ENCODE measurements at regions not wholly inside any gene's neighbourhood (a gene's known extent, or its start where the extent isn't known, plus 50 kb on each side); places are given as distances from the start of the nearest gene placed in this dataset.
"Not testable (repeated sequence)": the region's sequence is repeated elsewhere in the genome, so short reads cannot be mapped to it uniquely, and the experiment has no call there.

DNA sequence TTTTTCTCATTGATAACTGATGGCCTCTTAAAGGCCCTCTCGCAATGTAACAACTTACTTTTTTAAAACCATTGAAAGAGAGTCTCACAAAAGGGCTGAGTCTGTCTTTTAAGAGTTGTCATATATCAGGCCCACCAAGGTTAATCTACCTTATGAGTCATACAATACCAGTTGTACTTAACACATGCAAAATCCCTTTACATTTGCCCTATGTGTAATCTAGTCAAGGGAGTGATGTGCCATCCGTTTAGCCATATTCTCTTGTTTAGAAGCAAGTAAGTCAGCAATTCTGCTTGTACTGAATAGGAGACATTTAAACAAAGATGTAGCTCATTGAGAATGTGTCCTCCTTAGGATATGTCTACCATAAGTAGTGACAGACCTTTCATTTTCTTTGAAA is 143.7 kb downstream of the TENT5A start:
- no peaks in the 10 kb centered on the region for H3K27me3 ChIP-seq (ENCODE audit: control insufficient read depth, insufficient read depth, low read length)
- no peak for DNase-seq (ENCODE audit: low read depth)
- POLR2A ChIA-PET = no interaction called here
- TF ChIP-seq CTCF (IDR thresholded peaks at IDR 0.05; ENCODE audit: insufficient read depth, low read depth, low read length) = no peak
- CTCF ChIA-PET = no interaction called here
- no peak overlapping the region for H3K4me3 ChIP-seq (ENCODE audit: low read depth, low read length)
- no peaks in the 10 kb centered on the region for H3K36me3 ChIP-seq (ENCODE audit: control insufficient read depth, insufficient read depth, low read length)

DNA sequence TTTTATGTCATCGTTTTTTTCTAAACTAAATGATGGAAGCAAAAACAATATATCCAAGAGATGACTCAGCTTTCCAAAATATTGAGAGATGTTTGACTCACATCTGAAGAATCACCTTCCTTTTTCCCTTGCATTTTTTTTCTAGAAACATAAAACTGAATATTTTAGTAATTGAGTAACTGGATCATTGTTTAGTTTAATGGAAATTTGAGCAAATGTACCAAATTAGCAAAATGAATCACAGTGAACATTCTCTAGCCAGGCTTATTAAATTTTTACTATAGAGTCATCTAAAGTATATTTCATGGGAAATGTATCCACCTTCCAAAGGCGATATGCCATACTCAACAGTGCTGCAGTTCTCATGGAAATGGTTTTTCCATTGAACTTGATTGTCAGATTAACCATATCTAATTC is 145.5 kb downstream of the TENT5A start:
- TF ChIP-seq CTCF (IDR thresholded peaks at IDR 0.05; ENCODE audit: insufficient read depth, low read depth, low read length) = no peak
- ChIA-PET POLR2A (no interaction called here), CTCF (no interaction called here)
- Histone ChIP-seq H3K4me3 (ENCODE audit: low read depth, low read length) (no peak overlapping the region), H3K36me3 (ENCODE audit: control insufficient read depth, insufficient read depth, low read length) (no peaks in the 10 kb centered on the region), H3K27me3 (ENCODE audit: control insufficient read depth, insufficient read depth, low read length) (no peaks in the 10 kb centered on the region)
- peak; percentile 81 for DNase-seq (ENCODE audit: low read depth)

- TF ChIP-seq CTCF (IDR thresholded peaks at IDR 0.05; ENCODE audit: insufficient read depth, low read depth, low read length) = no peak
- H3K36me3 ChIP-seq (ENCODE audit: control insufficient read depth, insufficient read depth, low read length) = no peaks in the 10 kb centered on the region
- ChIA-PET CTCF (no interaction called here), POLR2A (no interaction called here)
- no peak overlapping the region for H3K4me3 ChIP-seq (ENCODE audit: low read depth, low read length)
- no peaks in the 10 kb centered on the region for H3K27me3 ChIP-seq (ENCODE audit: control insufficient read depth, insufficient read depth, low read length)
- no peak for DNase-seq (ENCODE audit: low read depth)
Observed at GRCh38 chr6:81605526-81605925, 147.0 kb downstream of the TENT5A start.

DNA sequence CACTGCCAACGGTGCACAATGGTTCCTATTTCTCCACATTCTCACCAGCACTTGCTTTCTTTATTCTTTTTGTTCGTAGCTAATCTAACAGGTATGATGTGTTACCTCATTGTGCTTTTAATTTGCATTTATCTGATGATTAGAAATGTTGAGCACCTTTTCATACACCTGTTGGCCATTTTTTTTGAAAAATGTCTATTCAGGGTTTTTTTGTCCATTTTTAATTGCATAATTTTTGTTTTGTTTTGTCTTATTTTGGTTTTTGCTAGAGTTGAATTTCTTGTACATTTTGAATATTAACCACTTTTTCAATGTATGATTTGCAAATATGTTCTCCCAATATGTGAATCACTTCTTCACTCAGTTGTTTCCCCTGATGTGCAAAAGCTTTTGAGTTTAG is 150.6 kb downstream of the TENT5A start:
- TF ChIP-seq CTCF (IDR thresholded peaks at IDR 0.05; ENCODE audit: insufficient read depth, low read depth, low read length) = no peak
- DNase-seq (ENCODE audit: low read depth) = no peak
- H3K4me3 ChIP-seq (ENCODE audit: low read depth, low read length) = no peak overlapping the region
- POLR2A ChIA-PET = no interaction called here
- CTCF ChIA-PET = interaction anchor here (0.5 kb wide), 1 partner anchor 477 kb away, joined by 3 read pairs; no protein-coding TSS in a partner anchor
- no peaks in the 10 kb centered on the region for H3K36me3 ChIP-seq (ENCODE audit: control insufficient read depth, insufficient read depth, low read length)
- no peaks in the 10 kb centered on the region for H3K27me3 ChIP-seq (ENCODE audit: control insufficient read depth, insufficient read depth, low read length)

DNA sequence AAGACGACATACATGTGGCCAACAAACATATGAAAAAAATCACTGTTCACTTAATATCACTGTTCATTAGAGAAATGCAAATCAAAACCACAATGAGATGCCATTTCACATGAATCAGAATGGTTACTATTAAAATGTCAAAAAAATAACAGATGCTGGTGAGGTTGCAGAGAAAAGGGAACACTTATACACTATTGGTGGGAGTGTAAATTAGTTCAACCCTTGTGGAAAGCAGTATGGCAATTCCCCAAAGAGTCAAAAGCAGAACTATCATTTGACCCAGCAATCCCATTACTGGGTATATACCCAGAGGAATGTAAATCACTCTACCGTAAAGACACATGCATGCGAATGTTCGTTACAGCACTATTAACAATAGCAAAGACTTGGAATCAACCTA is 152.0 kb downstream of the TENT5A start:
- POLR2A ChIA-PET; DNase-seq (ENCODE audit: low read depth); H3K36me3 ChIP-seq (ENCODE audit: control insufficient read depth, insufficient read depth, low read length); H3K27me3 ChIP-seq (ENCODE audit: control insufficient read depth, insufficient read depth, low read length); H3K4me3 ChIP-seq (ENCODE audit: low read depth, low read length); CTCF ChIA-PET: not testable (repeated sequence)

GRCh38 chr6:81594501-81594900 is 158.0 kb downstream of the TENT5A start:
- H3K27me3 ChIP-seq (ENCODE audit: control insufficient read depth, insufficient read depth, low read length) = no peaks in the 10 kb centered on the region
- H3K36me3 ChIP-seq (ENCODE audit: control insufficient read depth, insufficient read depth, low read length) = no peaks in the 10 kb centered on the region
- ChIA-PET POLR2A (no interaction called here), CTCF (no interaction called here)
- no peak for DNase-seq (ENCODE audit: low read depth)
- H3K4me3 ChIP-seq (ENCODE audit: low read depth, low read length) = no peak overlapping the region
- no peak for TF ChIP-seq CTCF (IDR thresholded peaks at IDR 0.05; ENCODE audit: insufficient read depth, low read depth, low read length)
